ENCODE measurements at regions not wholly inside any gene's neighbourhood (a gene's known extent, or its start where the extent isn't known, plus 50 kb on each side); places are given as distances from the start of the nearest gene placed in this dataset.
"Not testable (repeated sequence)": the region's sequence is repeated elsewhere in the genome, so short reads cannot be mapped to it uniquely, and the experiment has no call there.

GRCh38 chr5:124148574-124148973 is 597.9 kb downstream of the ZNF608 start:
- no peak for DNase-seq

DNA sequence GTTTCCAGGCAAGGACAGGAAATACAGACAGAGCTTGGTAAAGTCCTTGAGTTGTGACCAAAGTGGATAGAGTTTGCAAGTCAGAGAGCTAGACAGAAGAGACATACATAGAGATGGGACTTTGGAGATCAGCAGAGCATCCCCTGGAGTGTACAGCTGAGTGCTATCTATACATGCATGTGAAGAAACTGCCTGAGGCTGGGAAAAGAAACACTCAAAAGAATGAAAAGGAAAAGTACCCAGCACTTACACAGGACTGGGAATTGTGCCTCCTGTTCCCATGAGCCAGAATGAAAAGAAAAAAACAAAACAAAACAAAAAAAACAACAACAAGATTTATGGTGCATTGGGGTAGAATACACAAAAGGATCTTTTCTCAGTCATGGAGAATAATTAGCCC is 606.4 kb downstream of the ZNF608 start:
- DNase-seq: no peak

DNA sequence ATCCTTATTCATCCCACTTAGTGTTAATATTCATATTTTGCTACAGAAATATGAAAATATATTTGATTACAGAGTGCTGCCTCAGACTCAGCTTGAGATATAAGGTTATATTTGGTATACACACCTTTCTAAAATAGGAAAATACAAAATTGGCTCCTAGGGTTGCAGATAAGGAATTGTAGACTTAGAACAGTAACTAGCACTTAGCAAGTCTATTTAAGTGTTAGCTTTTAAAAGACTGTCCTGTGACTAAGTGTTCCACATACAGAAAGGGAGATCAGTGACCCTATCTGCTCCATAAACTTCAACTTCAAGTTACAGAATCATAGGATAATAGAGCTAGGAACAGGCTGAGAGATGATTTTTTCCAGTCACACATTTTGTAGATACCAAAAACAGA is 607.0 kb downstream of the ZNF608 start:
- no peak for DNase-seq

- DNase-seq: no peak
Observed at GRCh38 chr5:124136609-124137008, 609.8 kb downstream of the ZNF608 start.

GRCh38 chr5:124134941-124135340 is 611.5 kb downstream of the ZNF608 start:
- DNase-seq: no peak

GRCh38 chr5:124133406-124133805 is 613.0 kb downstream of the ZNF608 start:
- DNase-seq: no peak

DNA sequence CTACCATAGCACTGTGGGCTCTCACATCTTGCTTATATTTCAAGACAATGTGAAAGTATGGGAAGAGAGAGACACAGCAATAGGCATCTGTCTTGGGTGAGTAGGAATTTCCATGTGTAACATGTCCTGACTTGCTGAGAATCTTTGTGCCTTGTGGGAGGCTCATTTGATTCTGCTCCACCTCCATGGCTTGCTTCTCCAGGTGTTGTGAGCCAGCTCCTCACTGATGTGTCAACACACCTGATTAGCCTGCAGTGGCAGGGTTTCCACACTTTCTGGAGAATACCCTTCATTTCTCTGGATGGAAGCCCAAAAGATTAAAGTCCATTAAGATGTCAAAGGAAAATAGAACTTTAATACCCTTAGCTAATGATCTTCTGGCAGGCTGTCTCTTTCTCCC is 613.6 kb downstream of the ZNF608 start:
- no peak for DNase-seq

DNA sequence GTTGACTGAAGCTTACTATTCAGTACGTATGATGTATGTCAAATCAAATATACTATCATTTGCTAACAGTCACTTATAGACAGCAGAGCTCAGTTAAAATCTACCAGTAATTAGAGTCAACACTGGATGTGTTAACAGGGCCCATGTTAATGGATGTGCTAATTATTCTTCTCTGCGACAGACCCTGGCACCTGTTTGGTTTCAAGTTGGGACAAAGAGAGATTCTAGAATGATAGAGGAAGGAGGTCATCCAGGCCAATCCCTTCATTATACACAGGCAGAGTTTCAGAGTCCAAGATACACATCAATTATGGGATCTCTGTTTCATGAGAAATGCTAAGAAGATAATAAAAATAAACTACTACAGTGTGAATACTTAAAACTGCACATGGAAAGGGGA is 615.0 kb downstream of the ZNF608 start:
- no peak for DNase-seq

DNA sequence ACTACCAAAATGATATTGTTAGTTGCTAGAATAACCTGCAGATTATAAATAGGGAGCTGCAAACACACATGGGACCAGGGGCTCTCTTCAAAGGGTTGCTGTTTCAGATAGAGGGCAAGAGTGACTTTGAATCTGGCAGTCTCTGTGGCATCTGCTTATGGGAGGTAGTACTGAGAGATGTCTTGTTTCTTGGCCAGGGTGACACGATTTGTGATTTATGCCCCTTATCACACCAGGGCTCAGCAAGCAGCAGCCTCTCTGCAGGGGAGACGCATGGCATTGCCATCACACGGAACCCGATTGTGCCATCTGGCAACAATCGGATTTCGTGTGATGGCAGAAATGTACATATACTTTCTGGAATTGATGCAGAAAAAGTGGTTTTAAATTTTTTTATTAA is 615.6 kb downstream of the ZNF608 start:
- DNase-seq: no peak

DNA sequence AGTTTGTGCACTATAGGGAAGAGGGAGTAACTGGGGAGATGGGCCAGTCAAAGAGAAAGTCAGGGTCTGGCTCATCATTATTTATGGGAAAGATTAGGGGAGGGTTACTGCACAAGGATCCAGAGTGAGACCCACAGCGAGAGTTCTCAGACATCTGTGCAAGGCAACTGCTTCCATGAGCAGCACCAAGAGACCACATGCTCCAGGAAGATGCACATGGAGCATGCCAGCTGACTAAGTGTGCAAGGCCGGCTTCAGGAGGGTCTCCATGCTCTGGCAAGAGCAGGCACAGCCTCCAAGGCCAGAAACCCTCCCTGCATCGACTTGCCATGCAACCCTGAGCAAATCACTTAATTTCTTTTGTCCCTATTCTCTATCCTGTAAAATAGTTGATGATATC is 616.9 kb downstream of the CSNK1G3 start:
- no peak for DNase-seq

- DNase-seq: no peak
Observed at GRCh38 chr5:124126504-124127217, 614.7 kb downstream of the CSNK1G3 start.

DNA sequence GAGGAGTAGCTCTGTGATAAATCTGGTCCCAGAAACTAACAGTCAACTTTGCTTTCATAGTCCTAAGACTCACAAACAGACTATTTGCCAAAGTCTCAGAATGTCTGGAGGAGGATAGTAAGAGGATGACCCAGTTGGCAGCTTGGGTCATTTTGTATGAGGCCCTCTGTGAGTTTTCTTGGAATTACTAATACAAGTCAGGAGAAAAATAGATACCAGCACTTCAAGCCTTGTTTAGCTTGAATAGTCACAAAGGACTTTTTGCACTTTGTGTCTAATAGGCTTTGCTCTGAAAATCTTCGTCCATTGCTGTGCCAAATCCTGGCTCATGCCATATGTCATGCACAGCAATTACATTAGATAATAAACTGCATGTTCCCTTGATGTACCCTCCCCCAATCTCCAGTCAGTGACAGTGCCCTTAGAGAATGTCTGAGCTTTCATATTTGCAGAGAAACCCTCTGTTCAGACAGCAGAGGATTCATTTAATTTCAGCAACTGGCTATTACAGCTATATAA is 612.8 kb downstream of the CSNK1G3 start:
- no peak for DNase-seq

DNA sequence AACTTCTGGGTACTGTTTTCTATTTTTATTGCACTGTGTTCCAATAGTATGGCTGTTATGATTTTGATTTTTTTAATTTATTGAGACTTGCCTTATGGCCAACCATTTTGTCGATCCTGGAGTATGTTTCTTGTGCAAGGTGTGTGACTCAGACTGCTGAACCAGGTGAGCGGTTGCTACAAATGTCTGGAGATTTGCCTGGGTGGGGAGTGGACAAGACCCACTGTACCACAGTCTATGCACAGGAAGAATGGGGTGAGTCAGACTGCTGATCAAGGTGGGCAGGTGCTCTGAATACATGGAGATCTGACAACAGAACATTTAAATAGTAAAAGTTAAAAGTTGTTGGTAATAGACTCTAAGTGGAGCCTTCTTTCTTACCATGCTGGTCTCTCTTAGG is 609.2 kb downstream of the CSNK1G3 start:
- DNase-seq: no peak

GRCh38 chr5:124114911-124115310 is 602.9 kb downstream of the CSNK1G3 start:
- DNase-seq: no peak

DNA sequence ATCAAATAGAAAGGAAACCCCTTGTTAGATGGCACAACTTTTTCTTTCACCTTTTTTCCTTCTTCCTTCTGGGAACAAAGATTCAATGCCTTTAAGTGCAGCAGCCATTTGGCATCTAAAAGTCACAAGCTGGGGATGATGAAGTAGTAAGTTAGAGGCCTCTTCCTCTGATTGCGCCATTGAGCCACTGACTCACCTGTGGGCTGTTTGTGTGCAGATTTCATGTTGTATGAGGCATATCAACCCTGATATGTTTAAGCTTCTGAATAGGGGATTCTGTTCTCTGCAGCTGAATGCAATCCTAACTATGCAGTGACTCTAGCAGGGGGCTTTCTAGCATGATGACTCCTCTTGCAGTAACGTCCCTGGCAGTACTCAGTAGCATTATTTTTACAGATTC is 599.9 kb downstream of the CSNK1G3 start:
- DNase-seq: no peak

- DNase-seq: no peak
Observed at GRCh38 chr5:124110942-124111341, 599.0 kb downstream of the CSNK1G3 start.

DNA sequence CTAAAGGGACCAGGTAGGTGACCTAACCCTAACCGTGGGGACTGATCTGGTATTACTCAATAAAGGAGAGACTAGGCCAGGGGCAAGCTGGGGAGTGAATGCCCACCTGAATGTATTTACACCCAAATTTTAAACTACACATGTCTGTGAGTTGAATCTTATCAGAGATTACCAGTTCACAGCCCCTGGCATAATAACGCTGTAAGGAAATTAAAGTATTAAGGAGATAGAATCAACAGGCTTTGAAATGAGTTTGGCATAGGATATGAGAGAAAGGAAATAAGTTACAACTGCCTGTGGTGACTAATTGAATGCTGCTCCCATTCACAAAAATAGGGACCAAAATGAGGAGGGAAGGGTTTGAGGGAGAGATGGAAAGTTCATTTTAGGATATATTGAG is 593.3 kb downstream of the CSNK1G3 start:
- no peak for DNase-seq

DNA sequence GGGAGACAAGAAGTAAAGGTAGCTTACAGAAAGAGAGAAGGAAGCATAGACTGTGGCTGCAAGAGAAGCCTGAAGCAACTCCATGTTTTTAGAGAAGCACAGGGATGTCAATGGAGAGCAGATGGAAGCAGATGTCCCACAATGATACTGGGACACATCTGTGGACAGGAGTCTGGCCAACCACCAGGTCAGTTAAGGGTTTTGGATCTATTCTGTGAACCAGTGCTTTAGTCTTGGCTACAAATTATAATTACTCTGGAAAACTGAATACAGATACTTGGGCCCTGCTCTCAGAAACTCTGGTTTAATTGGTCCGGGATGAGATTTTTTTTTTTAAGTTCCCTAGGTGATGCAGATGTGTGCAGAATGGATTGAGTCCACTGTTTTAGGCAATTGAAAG is 592.8 kb downstream of the CSNK1G3 start:
- DNase-seq: no peak

DNA sequence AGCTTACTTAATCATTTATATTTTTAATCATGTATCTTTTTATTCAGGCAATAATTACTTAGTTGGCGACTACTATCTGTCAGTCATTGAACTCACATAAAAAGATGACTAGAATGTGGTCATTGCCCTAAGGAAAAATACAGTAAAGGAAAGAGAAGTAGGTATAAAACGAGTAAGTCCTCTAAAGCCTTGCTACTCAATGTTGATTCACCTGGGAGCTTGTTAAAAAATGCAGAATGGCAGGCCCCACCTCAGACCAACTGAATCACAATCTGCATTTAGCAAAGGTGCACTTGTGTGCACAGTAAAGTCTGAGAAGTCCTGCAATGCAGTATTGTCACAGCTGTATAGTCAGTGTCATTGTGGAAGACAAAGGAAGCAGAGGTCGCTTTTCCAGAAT is 592.4 kb downstream of the CSNK1G3 start:
- no peak for DNase-seq

- no peak for DNase-seq
Observed at GRCh38 chr5:124103671-124104070, 591.7 kb downstream of the CSNK1G3 start.

GRCh38 chr5:124103056-124103455 is 591.1 kb downstream of the CSNK1G3 start:
- not testable (repeated sequence) for DNase-seq

DNA sequence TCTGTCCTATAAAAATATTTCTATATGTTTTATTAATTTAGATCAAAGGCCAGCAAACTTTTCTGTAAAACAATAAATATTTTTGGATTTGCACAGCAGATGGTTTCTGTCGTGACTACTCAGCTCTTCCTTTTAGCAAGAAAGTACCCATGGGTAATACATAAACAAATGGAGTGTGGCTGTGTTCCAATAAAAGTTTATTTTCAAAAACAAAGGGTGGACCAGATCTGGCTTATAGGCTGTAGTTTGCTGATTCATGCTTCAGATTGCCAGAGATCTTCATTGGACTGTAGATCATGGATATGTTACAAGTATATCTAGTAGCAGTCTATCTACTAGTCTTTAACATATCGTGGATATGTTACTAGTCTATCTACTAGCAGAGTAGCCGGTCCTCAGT is 590.5 kb downstream of the CSNK1G3 start:
- no peak for DNase-seq

DNA sequence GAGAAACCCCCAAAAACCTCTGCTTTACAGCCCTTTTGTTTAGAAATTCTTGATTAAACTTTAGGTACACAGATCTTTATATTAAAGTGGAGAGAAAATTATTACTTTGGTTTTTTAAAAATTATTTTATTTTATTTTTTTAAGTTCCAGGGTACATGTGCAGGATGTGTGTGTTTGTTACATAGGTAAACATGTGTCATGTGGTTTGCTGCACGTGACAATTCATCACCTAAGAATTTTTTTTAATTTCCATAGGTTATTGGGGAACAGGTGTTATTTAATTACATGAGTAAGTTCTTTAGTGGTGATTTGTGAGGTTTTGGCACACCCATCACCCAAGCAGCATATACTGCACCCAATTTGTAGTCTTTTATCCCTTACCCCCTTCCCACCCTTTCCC is 581.7 kb downstream of the CSNK1G3 start:
- DNase-seq: no peak

DNA sequence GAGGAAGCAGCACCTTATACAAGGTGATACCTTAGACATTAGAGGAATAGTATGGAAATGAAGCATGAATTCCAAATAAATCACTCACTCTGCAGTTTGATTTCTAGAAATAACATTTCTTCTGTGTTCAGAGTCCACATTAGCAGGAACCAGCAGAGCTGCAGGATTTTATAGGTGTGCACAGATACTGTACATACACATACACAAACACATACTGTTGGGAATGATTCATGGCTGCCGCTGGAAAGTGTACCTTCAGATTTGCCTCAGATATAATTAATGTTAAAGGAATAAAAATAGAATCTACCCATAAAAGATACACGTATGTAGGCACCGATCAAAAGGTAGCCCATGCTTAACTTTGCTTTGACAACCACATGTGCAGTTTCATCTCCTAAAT is 578.1 kb downstream of the CSNK1G3 start:
- no peak for DNase-seq

GRCh38 chr5:124089578-124089977 is 577.6 kb downstream of the CSNK1G3 start:
- DNase-seq: no peak
